ENCODE measurements at regions not wholly inside any gene's neighbourhood (a gene's known extent, or its start where the extent isn't known, plus 50 kb on each side); places are given as distances from the start of the nearest gene placed in this dataset.

DNA sequence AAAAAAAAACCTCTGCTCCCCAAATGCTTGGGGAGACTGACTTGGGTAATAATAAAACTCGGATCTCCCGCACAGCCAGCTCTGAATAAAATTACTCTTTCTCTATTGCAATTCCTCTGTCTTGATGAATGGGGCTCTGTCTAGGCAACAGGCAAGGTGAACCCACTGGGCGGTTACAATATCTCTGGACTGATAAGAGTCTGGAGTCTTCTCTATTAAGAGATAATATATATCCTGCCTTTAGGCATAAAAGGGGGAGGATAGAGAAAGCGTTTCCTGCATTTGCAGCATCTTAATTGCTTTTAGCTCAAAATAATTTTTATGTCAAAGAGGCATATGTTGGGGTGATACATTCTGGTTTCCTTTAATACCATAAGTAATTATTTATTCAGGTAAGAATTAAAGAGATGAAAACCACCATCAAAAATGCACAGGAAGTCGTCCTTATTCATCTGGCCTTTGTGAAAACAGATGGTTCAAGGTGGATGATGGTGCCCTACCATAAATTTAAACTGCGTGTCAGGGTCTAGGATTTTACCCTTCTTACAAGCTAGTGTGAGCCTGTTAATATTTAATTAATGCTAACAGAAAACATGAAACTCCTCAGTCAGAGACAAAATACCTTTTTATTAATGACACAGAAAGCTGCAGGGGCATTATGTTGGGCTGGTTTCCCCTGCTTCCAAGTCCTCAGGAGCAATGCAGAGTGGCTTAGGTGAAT, 736.8 kb downstream of the SOCS6 start:
- no peak for TF ChIP-seq TAF1 (IDR thresholded peaks at IDR 0.05; ENCODE audit: low read depth)
- TF ChIP-seq EP300 (IDR thresholded peaks at IDR 0.05; ENCODE audit: borderline replicate concordance) = no peak
- TF ChIP-seq, protein P1, sequence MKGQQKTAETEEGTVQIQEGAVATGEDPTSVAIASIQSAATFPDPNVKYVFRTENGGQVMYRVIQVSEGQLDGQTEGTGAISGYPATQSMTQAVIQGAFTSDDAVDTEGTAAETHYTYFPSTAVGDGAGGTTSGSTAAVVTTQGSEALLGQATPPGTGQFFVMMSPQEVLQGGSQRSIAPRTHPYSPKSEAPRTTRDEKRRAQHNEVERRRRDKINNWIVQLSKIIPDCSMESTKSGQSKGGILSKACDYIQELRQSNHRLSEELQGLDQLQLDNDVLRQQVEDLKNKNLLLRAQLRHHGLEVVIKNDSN (IDR thresholded peaks at IDR 0.05) = no peak
- TF ChIP-seq EGR1 (IDR thresholded peaks at IDR 0.05) = no peak
- TF ChIP-seq YY1 (IDR thresholded peaks at IDR 0.05; ENCODE audit: low read depth) = no peak

Data from Ishikawa (cell line).